HepG2 (cell line): ENCODE measurements at regions not wholly inside any gene's neighbourhood (a gene's known extent, or its start where the extent isn't known, plus 50 kb on each side); places are given as distances from the start of the nearest gene placed in this dataset.
A peak's percentile ranks its signal among the peaks of the same experiment; 100 is the strongest.

Source experiments
- KLF16 ChIP-seq, 2 experiments: sonication (generic) in 1 of 2; formaldehyde crosslinking in 1 of 2; IDR thresholded peaks; 2 replicates each; pipeline versions ENCODE4 v1.6.1 to v1.8.0; 2016 to 2023; ENCODE audit warnings: missing genetic modification reagents in 2 of 2, missing compliant biosample characterization in 1 of 2
- NPAS2 ChIP-seq: sonication (generic); formaldehyde crosslinking; IDR thresholded peaks from 2 replicates; pipeline ENCODE4 v1.8.0; 2022; ENCODE audit warnings: mild to moderate bottlenecking, missing genetic modification reagents, borderline replicate concordance
- POGZ ChIP-seq: sonication (generic); formaldehyde crosslinking; IDR thresholded peaks from 2 replicates; pipeline ENCODE4 v1.4.0; 2020; ENCODE audit warnings: mild to moderate bottlenecking, missing genetic modification reagents
- RAD21 ChIP-seq: fragments of 450-650 bp; formaldehyde crosslinking; IDR thresholded peaks from 2 replicates; pipeline ENCODE4 v1.5.0; 2020; ENCODE audit warnings: mild to moderate bottlenecking
- SOX6 ChIP-seq, 2 experiments: fragments of 450-650 bp in 1 of 2; sonication (generic) in 1 of 2; formaldehyde crosslinking in 1 of 2; IDR thresholded peaks; 2 replicates each; pipeline versions ENCODE4 v1.4.0 to v1.6.1; 2017 to 2020; ENCODE audit warnings: antibody characterized with exemption in 1 of 2, mild to moderate bottlenecking in 1 of 2, missing genetic modification reagents in 1 of 2
- ZFP90 ChIP-seq: sonication (generic); formaldehyde crosslinking; IDR thresholded peaks from 2 replicates; pipeline ENCODE4 v1.8.0; 2022; ENCODE audit warnings: missing genetic modification reagents, mild to moderate bottlenecking, inconsistent platforms, borderline replicate concordance
- ZMYM3 ChIP-seq: sonication (generic); formaldehyde crosslinking; IDR thresholded peaks from 2 replicates; pipeline ENCODE4 v1.5.1; 2020; ENCODE audit warnings: mild to moderate bottlenecking, missing genetic modification reagents
- ZNF121 ChIP-seq: sonication (generic); formaldehyde crosslinking; IDR thresholded peaks from 2 replicates; pipeline ENCODE4 v1.5.0; 2020; ENCODE audit warnings: mild to moderate bottlenecking, missing genetic modification reagents
- ZNF431 ChIP-seq: sonication (generic); formaldehyde crosslinking; IDR thresholded peaks from 2 replicates; pipeline ENCODE4 v1.9.0; 2022; ENCODE audit warnings: missing genetic modification reagents, low read depth, mild to moderate bottlenecking, borderline replicate concordance
- ZNF468 ChIP-seq: sonication (generic); formaldehyde crosslinking; IDR thresholded peaks from 2 replicates; pipeline ENCODE4 v1.8.0; 2022; ENCODE audit warnings: mild to moderate bottlenecking, moderate library complexity, missing genetic modification reagents
- ZSCAN25 ChIP-seq: sonication (generic); formaldehyde crosslinking; IDR thresholded peaks from 2 replicates; pipeline ENCODE4 v1.8.0; 2022; ENCODE audit warnings: mild to moderate bottlenecking, missing genetic modification reagents
- TF ChIP-seq, protein P1 (sequence below): sonication (generic); formaldehyde crosslinking; IDR thresholded peaks from 2 replicates; pipeline ENCODE4 v1.4.0; 2020; ENCODE audit warnings: missing genetic modification reagents
- TF ChIP-seq, protein P2 (sequence below): IDR thresholded peaks from 2 replicates; pipeline ENCODE4 v1.6.1; 2016; ENCODE audit warnings: missing compliant biosample characterization, missing genetic modification reagents, borderline replicate concordance
- TF ChIP-seq, protein P3 (sequence below): sonication (generic); formaldehyde crosslinking; IDR thresholded peaks from 2 replicates; pipeline ENCODE4 v1.8.0; 2022; ENCODE audit warnings: mild to moderate bottlenecking, missing genetic modification reagents; ENCODE audit not compliant: insufficient replicate concordance
- TF ChIP-seq, protein P4 (sequence below): sonication (generic); formaldehyde crosslinking; IDR thresholded peaks from 2 replicates; pipeline ENCODE4 v1.8.0; 2022; ENCODE audit warnings: mild to moderate bottlenecking, missing genetic modification reagents, moderate library complexity
- TF ChIP-seq, protein P5 (sequence below): sonication (generic); formaldehyde crosslinking; IDR thresholded peaks from 2 replicates; pipeline ENCODE4 v1.5.0; 2020; ENCODE audit warnings: missing genetic modification reagents

DNA sequence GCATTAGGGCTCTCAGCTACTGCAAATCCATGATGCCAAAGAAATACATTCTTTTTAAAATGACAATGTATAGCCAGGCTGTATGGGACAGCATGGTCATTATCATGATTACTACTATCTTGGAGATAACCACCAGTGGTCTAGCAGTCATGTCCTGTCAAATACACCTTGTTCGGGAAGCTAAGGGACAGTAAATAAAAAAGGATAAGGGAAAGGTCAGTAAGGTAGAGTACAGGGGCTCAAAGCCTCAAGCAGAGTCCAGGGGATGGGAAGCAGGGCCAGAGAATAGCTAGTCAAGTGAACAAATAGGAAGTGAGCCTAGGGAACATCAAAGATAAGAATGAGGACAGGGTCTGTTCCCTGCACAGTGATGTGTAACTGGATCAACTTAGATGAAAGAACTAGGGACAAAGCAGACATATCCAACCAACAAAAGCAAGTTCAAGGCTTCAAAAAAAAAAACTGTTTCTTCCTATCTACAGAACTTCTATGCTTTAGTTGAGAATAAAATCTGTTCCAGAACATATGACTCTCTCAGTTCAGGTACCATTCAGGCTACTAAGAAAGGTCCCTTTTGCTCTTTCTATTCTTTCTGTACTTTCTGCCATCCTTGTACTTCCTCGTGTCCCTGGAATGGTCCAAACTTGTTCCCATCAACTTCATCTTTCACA is 62.9 kb upstream of the EHBP1 start (continued):
- TF ChIP-seq, protein P1, sequence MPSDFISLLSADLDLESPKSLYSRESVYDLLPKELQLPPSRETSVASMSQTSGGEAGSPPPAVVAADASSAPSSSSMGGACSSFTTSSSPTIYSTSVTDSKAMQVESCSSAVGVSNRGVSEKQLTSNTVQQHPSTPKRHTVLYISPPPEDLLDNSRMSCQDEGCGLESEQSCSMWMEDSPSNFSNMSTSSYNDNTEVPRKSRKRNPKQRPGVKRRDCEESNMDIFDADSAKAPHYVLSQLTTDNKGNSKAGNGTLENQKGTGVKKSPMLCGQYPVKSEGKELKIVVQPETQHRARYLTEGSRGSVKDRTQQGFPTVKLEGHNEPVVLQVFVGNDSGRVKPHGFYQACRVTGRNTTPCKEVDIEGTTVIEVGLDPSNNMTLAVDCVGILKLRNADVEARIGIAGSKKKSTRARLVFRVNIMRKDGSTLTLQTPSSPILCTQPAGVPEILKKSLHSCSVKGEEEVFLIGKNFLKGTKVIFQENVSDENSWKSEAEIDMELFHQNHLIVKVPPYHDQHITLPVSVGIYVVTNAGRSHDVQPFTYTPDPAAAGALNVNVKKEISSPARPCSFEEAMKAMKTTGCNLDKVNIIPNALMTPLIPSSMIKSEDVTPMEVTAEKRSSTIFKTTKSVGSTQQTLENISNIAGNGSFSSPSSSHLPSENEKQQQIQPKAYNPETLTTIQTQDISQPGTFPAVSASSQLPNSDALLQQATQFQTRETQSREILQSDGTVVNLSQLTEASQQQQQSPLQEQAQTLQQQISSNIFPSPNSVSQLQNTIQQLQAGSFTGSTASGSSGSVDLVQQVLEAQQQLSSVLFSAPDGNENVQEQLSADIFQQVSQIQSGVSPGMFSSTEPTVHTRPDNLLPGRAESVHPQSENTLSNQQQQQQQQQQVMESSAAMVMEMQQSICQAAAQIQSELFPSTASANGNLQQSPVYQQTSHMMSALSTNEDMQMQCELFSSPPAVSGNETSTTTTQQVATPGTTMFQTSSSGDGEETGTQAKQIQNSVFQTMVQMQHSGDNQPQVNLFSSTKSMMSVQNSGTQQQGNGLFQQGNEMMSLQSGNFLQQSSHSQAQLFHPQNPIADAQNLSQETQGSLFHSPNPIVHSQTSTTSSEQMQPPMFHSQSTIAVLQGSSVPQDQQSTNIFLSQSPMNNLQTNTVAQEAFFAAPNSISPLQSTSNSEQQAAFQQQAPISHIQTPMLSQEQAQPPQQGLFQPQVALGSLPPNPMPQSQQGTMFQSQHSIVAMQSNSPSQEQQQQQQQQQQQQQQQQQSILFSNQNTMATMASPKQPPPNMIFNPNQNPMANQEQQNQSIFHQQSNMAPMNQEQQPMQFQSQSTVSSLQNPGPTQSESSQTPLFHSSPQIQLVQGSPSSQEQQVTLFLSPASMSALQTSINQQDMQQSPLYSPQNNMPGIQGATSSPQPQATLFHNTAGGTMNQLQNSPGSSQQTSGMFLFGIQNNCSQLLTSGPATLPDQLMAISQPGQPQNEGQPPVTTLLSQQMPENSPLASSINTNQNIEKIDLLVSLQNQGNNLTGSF (CRISPR knock-in tag) = no peak
- no peak for TF ChIP-seq ZNF468
- TF ChIP-seq, protein P2, sequence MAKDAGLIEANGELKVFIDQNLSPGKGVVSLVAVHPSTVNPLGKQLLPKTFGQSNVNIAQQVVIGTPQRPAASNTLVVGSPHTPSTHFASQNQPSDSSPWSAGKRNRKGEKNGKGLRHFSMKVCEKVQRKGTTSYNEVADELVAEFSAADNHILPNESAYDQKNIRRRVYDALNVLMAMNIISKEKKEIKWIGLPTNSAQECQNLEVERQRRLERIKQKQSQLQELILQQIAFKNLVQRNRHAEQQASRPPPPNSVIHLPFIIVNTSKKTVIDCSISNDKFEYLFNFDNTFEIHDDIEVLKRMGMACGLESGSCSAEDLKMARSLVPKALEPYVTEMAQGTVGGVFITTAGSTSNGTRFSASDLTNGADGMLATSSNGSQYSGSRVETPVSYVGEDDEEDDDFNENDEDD (CRISPR knock-in tag) = peak; percentile 20; the same call in 1 of the 2 replicates
- TF ChIP-seq ZFP90 (CRISPR knock-in tag) = no peak
- TF ChIP-seq KLF16 (CRISPR knock-in tag; IDR thresholded peaks at IDR 0.05) = no peak; a peak in 1 of 4 replicates
- TF ChIP-seq, protein P3, sequence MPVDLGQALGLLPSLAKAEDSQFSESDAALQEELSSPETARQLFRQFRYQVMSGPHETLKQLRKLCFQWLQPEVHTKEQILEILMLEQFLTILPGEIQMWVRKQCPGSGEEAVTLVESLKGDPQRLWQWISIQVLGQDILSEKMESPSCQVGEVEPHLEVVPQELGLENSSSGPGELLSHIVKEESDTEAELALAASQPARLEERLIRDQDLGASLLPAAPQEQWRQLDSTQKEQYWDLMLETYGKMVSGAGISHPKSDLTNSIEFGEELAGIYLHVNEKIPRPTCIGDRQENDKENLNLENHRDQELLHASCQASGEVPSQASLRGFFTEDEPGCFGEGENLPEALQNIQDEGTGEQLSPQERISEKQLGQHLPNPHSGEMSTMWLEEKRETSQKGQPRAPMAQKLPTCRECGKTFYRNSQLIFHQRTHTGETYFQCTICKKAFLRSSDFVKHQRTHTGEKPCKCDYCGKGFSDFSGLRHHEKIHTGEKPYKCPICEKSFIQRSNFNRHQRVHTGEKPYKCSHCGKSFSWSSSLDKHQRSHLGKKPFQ (CRISPR knock-in tag) = peak; percentile 26
- TF ChIP-seq RAD21 (CRISPR knock-in tag) = no peak
- TF ChIP-seq, protein P4, sequence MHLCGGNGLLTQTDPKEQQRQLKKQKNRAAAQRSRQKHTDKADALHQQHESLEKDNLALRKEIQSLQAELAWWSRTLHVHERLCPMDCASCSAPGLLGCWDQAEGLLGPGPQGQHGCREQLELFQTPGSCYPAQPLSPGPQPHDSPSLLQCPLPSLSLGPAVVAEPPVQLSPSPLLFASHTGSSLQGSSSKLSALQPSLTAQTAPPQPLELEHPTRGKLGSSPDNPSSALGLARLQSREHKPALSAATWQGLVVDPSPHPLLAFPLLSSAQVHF (CRISPR knock-in tag) = no peak
- no peak for TF ChIP-seq NPAS2 (CRISPR knock-in tag)
- TF ChIP-seq ZNF431 (CRISPR knock-in tag) = no peak; the same call in 1 of the 2 replicates
- TF ChIP-seq SOX6 (IDR thresholded peaks at IDR 0.05) = no peak
- peak; percentile 98 for TF ChIP-seq SOX6 (CRISPR knock-in tag; IDR thresholded peaks at IDR 0.05)
- TF ChIP-seq ZNF121 (CRISPR knock-in tag) = peak; percentile 100
- TF ChIP-seq POGZ (CRISPR knock-in tag) = peak; percentile 97
- peak; percentile 96 for TF ChIP-seq ZMYM3
- TF ChIP-seq, protein P5, sequence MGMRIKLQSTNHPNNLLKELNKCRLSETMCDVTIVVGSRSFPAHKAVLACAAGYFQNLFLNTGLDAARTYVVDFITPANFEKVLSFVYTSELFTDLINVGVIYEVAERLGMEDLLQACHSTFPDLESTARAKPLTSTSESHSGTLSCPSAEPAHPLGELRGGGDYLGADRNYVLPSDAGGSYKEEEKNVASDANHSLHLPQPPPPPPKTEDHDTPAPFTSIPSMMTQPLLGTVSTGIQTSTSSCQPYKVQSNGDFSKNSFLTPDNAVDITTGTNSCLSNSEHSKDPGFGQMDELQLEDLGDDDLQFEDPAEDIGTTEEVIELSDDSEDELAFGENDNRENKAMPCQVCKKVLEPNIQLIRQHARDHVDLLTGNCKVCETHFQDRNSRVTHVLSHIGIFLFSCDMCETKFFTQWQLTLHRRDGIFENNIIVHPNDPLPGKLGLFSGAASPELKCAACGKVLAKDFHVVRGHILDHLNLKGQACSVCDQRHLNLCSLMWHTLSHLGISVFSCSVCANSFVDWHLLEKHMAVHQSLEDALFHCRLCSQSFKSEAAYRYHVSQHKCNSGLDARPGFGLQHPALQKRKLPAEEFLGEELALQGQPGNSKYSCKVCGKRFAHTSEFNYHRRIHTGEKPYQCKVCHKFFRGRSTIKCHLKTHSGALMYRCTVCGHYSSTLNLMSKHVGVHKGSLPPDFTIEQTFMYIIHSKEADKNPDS (CRISPR knock-in tag) = 0 out of 2 replicates have a peak, but pooled peaks have one; percentile 63
- TF ChIP-seq ZSCAN25 = peak; percentile 60; the same call in 1 of the 2 replicates
